GM18498 (cell line): ENCODE measurements at regions not wholly inside any gene's neighbourhood (a gene's known extent, or its start where the extent isn't known, plus 50 kb on each side); places are given as distances from the start of the nearest gene placed in this dataset.
A peak's percentile ranks its signal among the peaks of the same experiment; 100 is the strongest.

ENCODE experiments used
- ATAC-seq: cut with Tn5 transposase; IDR thresholded peaks from one replicate; pipeline ENCODE4 v1.9.1; 2021; ENCODE audit warnings: mild to moderate bottlenecking, moderate library complexity; ENCODE audit not compliant: unreplicated experiment

DNA sequence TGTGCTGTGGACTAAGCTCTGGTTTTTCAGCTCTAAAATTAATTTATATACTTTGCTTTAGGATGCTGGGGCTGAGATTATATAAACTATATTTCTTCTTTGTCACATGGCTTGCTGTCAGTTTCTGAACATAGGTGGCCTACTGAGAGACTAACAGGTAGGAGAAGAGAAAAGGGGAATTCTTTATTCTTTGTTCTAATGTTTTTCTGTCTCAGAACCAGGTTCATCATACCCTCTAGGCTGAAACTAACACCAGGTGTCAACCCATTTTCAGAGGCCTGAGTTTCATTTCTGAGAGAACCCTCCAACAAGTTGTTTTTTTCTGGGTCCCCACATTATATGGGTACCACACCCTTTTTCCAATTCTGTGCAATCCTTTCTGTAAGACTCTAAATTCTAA lies 843.6 kb downstream of the TRIB2 start:
- ATAC-seq = peak; percentile 86

DNA sequence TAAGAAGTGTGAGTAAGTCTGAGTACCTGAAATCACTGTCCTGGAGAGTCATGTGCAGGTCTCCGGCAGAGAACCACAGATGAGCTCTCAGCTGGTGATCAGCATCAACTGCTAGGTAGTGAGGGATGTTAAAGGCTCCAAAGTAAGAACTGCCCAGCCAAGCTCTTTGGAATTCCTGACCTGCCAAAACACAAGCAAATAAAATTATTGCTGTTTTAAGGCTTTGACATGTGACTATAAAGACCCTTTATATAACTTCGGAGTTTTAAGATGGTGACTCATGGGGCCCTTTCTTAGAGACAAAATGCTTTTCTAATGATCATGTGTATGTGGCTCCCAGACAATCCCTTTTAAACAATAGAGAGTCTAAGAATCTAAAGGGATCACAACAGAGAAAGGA lies 855.7 kb downstream of the TRIB2 start:
- no peak for ATAC-seq

GRCh38 chr2:13574831-13575230 lies 858.1 kb downstream of the TRIB2 start:
- no peak for ATAC-seq

- no peak for ATAC-seq
These were observed 859.8 kb downstream of the TRIB2 start for GRCh38 chr2:13576406-13577036.

DNA sequence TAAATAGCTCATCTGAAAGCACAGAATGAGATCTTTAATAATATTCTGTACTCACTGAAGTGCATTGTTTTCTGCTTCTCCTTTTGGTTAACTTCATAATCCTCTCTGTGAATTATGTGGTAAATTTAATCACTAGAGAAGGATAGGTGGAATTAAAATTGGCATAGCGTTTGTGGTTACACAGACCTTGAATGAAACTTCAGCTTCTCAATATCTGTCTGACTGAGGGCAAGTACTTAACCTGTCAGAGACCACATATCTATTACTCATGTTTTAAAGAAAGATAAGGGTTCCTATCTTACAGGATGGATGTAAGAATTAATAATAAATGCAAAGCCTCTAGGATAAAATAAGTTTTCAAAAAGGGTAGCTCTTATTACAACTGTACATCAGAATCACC lies 861.8 kb downstream of the TRIB2 start:
- no peak for ATAC-seq

DNA sequence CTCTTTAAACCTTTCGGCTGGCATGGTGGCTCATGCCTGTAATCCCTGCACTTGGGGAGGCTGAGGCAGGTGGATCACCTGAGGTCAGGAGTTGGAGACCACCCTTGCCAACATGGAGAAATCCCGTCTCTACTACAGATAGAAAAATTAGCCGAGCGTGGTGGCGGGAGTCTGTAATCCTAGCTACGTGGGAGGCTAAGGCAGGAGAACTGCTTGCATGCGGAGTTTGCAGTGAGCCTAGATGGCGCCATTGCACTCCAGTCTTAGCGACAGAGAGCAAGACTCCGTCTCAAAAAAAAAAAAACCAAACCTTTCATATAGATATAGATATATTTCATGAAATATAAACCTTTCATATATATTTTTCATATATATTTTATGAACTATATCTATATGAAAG lies 864.7 kb downstream of the TRIB2 start:
- ATAC-seq = no peak

DNA sequence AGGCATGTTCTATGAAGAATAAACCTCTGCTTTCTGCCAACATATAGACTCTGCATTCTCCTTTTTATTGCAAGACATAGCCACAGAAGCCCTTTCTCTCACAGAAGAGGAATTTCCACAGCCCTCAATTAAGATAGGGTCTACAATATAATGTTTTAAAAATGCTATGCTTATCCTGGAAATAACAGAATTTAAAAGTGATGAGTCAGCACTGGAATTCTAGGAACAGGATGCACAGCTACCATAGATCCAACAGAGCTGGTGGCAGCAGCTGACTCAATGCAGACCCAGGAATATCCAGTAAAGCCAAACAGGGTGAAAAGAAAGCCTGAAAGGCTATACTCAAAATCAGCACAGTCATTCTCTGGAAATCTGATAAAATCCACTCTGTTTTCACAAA lies 866.9 kb downstream of the TRIB2 start:
- no peak for ATAC-seq

- no peak for ATAC-seq
These were observed 867.3 kb downstream of the TRIB2 start for GRCh38 chr2:13584020-13584419.

GRCh38 chr2:13585732-13586131 lies 869.0 kb downstream of the TRIB2 start:
- no peak for ATAC-seq

GRCh38 chr2:13596233-13596632 lies 879.5 kb downstream of the TRIB2 start:
- ATAC-seq = no peak

DNA sequence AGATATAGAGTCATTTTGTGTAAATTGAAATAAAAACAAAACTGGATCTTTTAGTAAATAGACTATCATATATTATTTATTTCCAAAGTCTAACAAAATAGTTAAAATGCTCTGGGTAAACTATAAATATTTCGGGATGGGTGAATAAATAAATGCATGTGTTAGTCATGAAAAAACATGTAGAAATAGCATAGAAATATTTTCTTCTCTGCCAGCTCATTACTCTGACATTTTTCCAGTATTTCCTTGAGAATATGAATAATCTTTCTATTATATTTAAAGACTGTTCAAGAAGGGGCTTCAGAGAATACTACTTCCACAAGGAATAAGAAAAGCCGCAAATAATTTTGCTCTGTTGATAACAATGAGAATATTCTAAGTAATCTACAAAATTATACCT lies 880.4 kb downstream of the TRIB2 start:
- no peak for ATAC-seq

DNA sequence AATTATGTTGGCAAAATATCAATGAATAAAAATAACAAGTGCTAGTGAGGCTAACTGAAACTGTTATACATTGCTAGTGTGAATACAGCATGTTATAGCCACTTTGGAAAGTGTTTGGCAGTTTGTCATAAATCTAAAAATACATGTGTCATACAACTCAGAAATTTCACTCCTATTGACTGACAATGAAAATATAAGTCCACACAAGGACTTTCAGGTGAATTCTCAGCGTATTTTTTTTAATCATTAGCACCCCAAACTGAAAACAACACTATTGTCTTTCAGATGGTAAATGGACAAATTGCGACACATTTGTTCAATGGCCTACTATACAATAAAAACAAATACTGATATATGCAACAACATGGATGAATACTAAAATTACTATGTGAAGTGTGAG lies 884.8 kb downstream of the TRIB2 start:
- ATAC-seq = no peak

DNA sequence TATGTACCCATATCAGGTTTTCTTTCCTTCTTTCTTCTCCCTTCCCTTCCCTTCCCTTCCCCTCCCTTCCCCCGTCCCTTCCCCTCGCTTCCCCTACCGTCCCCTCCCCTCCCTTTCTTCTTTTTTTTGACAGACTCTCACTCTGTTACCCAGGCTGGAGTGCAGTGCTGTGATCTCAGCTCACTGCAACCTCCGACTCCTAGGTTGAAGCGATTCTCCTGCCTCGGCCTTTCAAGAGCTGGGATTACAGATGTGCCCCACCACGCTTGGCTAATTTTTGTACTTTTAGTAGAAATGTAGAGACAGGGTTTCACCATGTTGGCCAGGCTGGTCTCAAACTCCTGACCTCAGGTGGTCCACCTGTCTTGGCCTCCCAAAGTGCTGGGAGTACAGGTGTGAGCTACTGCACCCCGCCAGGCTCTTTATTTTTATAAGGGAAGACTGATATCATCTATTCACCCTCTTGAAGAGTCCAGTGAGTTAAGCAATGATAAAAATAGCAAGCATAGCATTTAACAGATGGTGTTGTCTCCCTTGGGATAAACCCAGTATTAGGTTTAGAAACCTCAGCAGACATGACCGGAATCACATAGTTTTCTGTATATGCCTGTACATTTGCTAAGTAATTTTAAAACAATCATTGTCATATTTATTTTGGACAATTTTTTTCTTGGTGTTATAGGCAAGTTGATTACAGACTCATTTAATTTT lies 888.4 kb downstream of the TRIB2 start:
- ATAC-seq = no peak

DNA sequence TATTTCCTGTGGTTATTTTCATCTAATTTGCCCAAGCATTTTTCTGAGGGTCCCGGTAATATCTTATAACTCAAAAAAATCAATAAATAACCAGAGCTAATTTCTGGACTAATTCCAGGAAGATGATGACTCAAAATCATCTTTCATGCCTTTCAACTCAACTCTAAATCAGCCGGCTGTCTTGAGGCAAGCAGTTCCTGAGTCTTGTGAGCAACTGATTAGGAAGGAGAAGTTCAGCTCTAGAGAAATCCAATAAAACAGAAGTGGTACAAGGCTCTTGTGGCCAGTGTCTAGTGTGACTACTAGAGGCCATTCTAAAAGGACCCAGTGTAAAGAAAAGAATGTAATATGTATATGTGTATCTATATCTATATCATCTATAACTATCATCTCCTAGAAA lies 890.4 kb downstream of the TRIB2 start:
- ATAC-seq = peak; percentile 59

DNA sequence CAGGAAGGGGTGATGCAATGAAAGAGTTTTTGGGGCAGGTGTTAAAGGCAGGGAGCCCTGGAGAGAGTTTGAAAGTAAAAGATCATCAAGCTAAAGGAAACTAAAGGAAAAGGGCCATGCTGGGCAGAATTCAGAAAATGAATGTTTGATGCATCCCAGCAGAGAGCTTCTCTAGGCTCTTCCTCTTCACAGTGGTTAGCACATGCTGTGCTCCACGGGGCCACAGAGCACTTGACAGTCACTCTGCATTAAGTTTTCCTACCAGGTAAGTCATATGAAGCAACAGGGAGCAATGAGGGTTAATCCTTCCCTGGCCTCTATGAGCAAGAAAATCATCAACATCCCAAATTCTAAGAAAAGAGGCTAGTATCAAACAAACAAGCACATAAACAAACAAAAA lies 895.2 kb downstream of the TRIB2 start:
- no peak for ATAC-seq

- no peak for ATAC-seq
These were observed 899.3 kb downstream of the TRIB2 start for GRCh38 chr2:13616059-13616458.

DNA sequence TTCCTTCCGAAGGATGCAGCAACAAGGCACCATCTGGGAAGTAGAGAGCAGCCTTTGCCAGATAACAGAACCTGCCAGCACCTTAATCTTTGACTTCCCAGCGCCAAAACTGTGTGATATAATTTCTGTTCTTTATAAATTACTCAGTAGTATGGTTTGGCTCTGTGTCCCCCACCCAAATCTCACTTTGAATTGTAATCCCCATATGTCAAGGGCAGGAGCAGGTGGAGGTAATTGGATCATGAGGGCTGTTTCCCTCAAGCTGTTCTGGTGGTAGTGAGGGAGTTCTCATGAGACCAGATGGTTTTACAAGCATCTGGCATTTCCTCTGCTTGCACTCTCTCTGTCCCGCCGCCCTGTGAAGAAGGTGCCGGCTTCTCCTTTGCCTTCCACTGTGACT lies 899.9 kb downstream of the TRIB2 start:
- ATAC-seq = no peak

GRCh38 chr2:13628122-13628521 lies 911.4 kb downstream of the TRIB2 start:
- no peak for ATAC-seq

GRCh38 chr2:13638181-13638580 lies 921.4 kb downstream of the TRIB2 start:
- ATAC-seq = no peak

DNA sequence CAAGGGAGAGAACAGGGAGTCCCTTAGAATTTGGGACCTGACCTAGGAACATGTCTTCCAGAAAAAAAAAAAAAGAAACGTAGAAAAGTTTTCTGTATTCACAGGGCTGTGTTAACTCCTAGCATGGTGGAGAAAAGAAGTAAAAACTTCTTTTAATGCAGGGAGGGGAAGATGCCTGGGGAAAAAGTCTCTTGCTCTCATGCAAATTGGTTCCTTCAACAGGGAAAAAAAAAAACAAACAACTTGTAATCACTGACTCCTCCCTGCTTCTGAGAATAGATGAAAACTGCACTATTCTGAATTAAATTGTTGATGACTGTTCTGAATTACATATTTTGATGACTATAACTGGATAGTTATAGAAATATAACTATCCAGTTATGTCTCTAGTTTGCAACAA lies 933.2 kb downstream of the TRIB2 start:
- no peak for ATAC-seq

DNA sequence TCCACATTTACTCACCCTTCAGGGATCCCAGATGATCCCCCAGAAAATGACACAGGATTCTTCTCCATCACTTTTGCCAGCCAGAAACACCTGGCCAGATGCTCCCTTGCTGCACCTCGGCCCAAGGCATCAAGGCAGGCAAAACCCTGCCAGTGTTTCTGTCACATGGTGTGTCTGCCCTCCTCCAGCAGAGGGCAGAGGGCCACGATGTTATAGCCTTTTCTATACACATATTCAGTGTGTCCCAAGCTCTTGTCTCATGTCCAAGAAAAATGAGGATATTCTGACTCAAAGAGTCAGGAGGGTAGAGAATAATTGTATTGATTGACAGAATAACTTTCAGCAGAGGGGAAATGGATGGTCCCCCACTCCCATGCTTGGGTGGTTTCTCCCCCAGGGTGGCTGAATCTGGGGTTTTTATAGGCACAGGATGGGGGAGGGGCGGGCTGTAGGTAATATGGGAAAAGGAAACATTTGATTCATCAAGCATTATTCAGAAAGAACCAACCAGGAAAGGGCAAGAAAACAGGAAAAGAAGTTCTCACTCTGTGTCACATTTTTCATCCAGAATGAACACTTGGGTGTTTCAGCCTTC lies 933.9 kb downstream of the TRIB2 start:
- no peak for ATAC-seq

DNA sequence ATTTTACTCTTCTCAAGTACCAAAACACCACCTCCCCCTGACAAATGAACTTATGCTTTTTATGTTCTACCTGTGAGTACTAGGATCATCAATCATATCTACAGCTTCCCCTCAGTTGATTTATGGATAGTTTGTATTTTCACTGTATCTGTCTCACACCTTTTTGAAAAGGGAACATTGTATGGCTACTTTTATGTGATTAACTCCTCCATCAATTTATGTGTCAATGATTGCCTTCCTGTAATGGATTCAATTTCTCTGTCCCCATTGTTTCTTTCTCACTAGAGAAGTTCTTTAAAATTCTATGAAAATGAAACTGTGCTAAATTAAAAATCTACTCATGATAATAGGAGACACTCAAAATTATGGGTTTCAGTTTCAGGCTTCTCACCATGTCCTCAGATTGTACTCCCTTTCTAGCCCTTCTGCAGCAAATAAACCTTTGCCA lies 935.0 kb downstream of the TRIB2 start:
- peak; percentile 80 for ATAC-seq
